GM23338 (cell line): ENCODE measurements at regions not wholly inside any gene's neighbourhood (a gene's known extent, or its start where the extent isn't known, plus 50 kb on each side); places are given as distances from the start of the nearest gene placed in this dataset.

Source experiments
- ATAC-seq: fragments of 200-7000 bp; cut with Tn5 transposase; 3 replicates; pipeline ENCODE4 v1.9.1; 2020
- DNase-seq: peaks from one replicate; pipeline ENCODE4 v3.0.0-alpha.2; 2015; ENCODE audit warnings: low spot score
- H2AFZ ChIP-seq: fragments of 200-600 bp; sonication (generic); 2 replicates; pipeline ENCODE4 v1.8.0; 2016; ENCODE audit warnings: antibody characterized with exemption, mild to moderate bottlenecking, moderate library complexity
- H3F3A ChIP-seq: fragments of 200-600 bp; sonication (generic); replicated peaks from 2 replicates; pipeline ENCODE4 v1.8.0; 2017; ENCODE audit warnings: antibody characterized with exemption, mixed run types, low read depth
- H3K27ac ChIP-seq: fragments of 200-600 bp; sonication (generic); 2 replicates; pipeline ENCODE4 v1.6.1; 2016; ENCODE audit warnings: low read depth
- H3K27me3 ChIP-seq: fragments of 200-600 bp; sonication (generic); 2 replicates; pipeline ENCODE4 v1.8.0; 2016; ENCODE audit warnings: mild to moderate bottlenecking, mixed run types, moderate library complexity; ENCODE audit not compliant: insufficient read depth
- H3K36me3 ChIP-seq: fragments of 200-600 bp; sonication (generic); 2 replicates; pipeline ENCODE4 v1.8.0; 2016; ENCODE audit warnings: mild to moderate bottlenecking; ENCODE audit not compliant: insufficient read depth
- H3K4me1 ChIP-seq: fragments of 200-600 bp; sonication (generic); 2 replicates; pipeline ENCODE4 v1.8.0; 2016; ENCODE audit warnings: mild to moderate bottlenecking, moderate library complexity; ENCODE audit not compliant: insufficient read depth
- H3K4me2 ChIP-seq: fragments of 200-600 bp; sonication (generic); 2 replicates; pipeline ENCODE4 v1.7.1; 2017; ENCODE audit warnings: mixed run types
- H3K4me3 ChIP-seq: fragments of 200-600 bp; sonication (generic); 2 replicates; pipeline ENCODE4 v1.6.1; 2016; ENCODE audit warnings: mixed run types
- H3K79me2 ChIP-seq: fragments of 200-600 bp; sonication (generic); replicated peaks from 2 replicates; pipeline ENCODE4 v1.8.0; 2017; ENCODE audit warnings: mild to moderate bottlenecking; ENCODE audit not compliant: insufficient read depth
- H3K9me2 ChIP-seq: fragments of 200-600 bp; sonication (generic); 2 replicates; pipeline ENCODE4 v1.8.0; 2017; ENCODE audit not compliant: insufficient read depth
- H4K20me1 ChIP-seq: fragments of 200-600 bp; sonication (generic); replicated peaks from 2 replicates; pipeline ENCODE4 v1.8.0; 2017; ENCODE audit warnings: mild to moderate bottlenecking; ENCODE audit not compliant: insufficient read depth
- H3K27ac Mint-ChIP-seq: 2 replicates; pipeline ENCODE4 v1.8.0; 2020; ENCODE audit warnings: inconsistent platforms, mild to moderate bottlenecking, moderate library complexity, mixed read lengths
- H3K27me3 Mint-ChIP-seq: 3 replicates; pipeline ENCODE4 v1.8.0; 2022; ENCODE audit warnings: low read depth, mild to moderate bottlenecking, moderate library complexity, mixed read lengths, inconsistent platforms; ENCODE audit not compliant: insufficient read depth, poor library complexity
- H3K36me3 Mint-ChIP-seq: 3 replicates; pipeline ENCODE4 v1.8.0; 2021; ENCODE audit warnings: low read depth, mild to moderate bottlenecking, inconsistent platforms, moderate library complexity, mixed read lengths
- H3K4me1 Mint-ChIP-seq: 3 replicates; pipeline ENCODE4 v1.8.0; 2020; ENCODE audit warnings: mild to moderate bottlenecking, inconsistent platforms, mixed read lengths
- H3K4me3 Mint-ChIP-seq: 3 replicates; pipeline ENCODE4 v1.8.0; 2021; ENCODE audit warnings: moderate library complexity, mild to moderate bottlenecking, inconsistent platforms, mixed read lengths
- H3K9me3 Mint-ChIP-seq: 3 replicates; pipeline ENCODE4 v1.8.0; 2020; ENCODE audit warnings: moderate library complexity, mild to moderate bottlenecking, inconsistent platforms, mixed read lengths
- CTCF ChIP-seq, 2 experiments: fragments of 200-600 bp in 1 of 2; sonication (generic) in 1 of 2; conservative IDR thresholded peaks; 2 replicates each; pipeline versions ENCODE4 v1.5.1 to v1.6.1; 2016 to 2017; ENCODE audit warnings: antibody characterized with exemption in 2 of 2, low read depth in 2 of 2, mild to moderate bottlenecking in 2 of 2, moderate library complexity in 1 of 2
- ETS1 ChIP-seq: IDR thresholded peaks from 2 replicates; pipeline ENCODE4 v1.6.1; 2016; ENCODE audit warnings: antibody characterized with exemption
- EZH2 ChIP-seq: fragments of 200-600 bp; sonication (generic); IDR thresholded peaks from one replicate; pipeline ENCODE4 v1.8.0; 2017; ENCODE audit warnings: antibody characterized with exemption, mild to moderate bottlenecking, low read depth; ENCODE audit not compliant: unreplicated experiment
- EZH2phosphoT487 ChIP-seq: fragments of 200-600 bp; sonication (generic); IDR thresholded peaks from one replicate; pipeline ENCODE4 v1.8.1; 2018; ENCODE audit warnings: antibody characterized with exemption; ENCODE audit not compliant: unreplicated experiment
- REST ChIP-seq: IDR thresholded peaks from one replicate; pipeline ENCODE4 v1.6.1; 2018; ENCODE audit warnings: antibody characterized with exemption; ENCODE audit not compliant: unreplicated experiment
- STAT1 ChIP-seq: IDR thresholded peaks from one replicate; pipeline ENCODE4 v1.6.1; 2016; ENCODE audit warnings: antibody characterized with exemption; ENCODE audit not compliant: unreplicated experiment
- ZNF114 ChIP-seq: fragments of 250-450 bp; sonication (Bioruptor Pico); IDR thresholded peaks from 2 replicates; pipeline ENCODE4 v1.5.0; 2020; ENCODE audit warnings: mild to moderate bottlenecking, moderate library complexity
- ZNF331 ChIP-seq: fragments of 250-450 bp; sonication (Bioruptor Pico); IDR thresholded peaks from 2 replicates; pipeline ENCODE4 v1.5.0; 2020; ENCODE audit warnings: low read depth, mild to moderate bottlenecking, moderate library complexity
- ZNF462 ChIP-seq: fragments of 250-450 bp; sonication (Bioruptor Pico); IDR thresholded peaks from 2 replicates; pipeline ENCODE4 v1.5.0; 2020; ENCODE audit warnings: mild to moderate bottlenecking, moderate library complexity

- no peaks in the 10 kb centered on the region for H3F3A ChIP-seq
- Mint-ChIP-seq H3K9me3 (no peaks in the 10 kb centered on the region; the same call in 2 of the 3 replicates), H3K27ac (no peak overlapping the region), H3K4me1 (no peaks in the 10 kb centered on the region), H3K27me3 (no peaks in the 10 kb centered on the region), H3K36me3 (no peaks in the 10 kb centered on the region), H3K4me3 (no peak overlapping the region)
- no peak overlapping the region for H3K4me2 ChIP-seq
- H3K9me2 ChIP-seq: no peaks in the 10 kb centered on the region
- no peaks in the 10 kb centered on the region for H3K4me1 ChIP-seq
- H3K36me3 ChIP-seq: no peaks in the 10 kb centered on the region
- ATAC-seq (no peak), DNase-seq (no peak)
- no peaks in the 10 kb centered on the region for H3K27me3 ChIP-seq
- H2AFZ ChIP-seq: no peak overlapping the region
- no peak overlapping the region for H3K27ac ChIP-seq
- H3K4me3 ChIP-seq: no peak overlapping the region
- TF ChIP-seq ZNF114 (CRISPR knock-in tag) (no peak), STAT1 (no peak), CTCF (conservative IDR thresholded peaks at IDR 0.05; ENCODE audit: low read depth in 2 of 2) (no peak), ETS1 (no peak), ZNF462 (CRISPR knock-in tag) (no peak), EZH2phosphoT487 (no peak), REST (no peak), ZNF331 (CRISPR knock-in tag) (no peak), EZH2 (no peak)
- no peaks in the 10 kb centered on the region for H4K20me1 ChIP-seq
- H3K79me2 ChIP-seq: no peaks in the 10 kb centered on the region
These were observed 229.2 kb downstream of the PTTG2 start for GRCh38 chr4:38189445-38189844.
